BJ (cell line): ENCODE measurements at regions not wholly inside any gene's neighbourhood (a gene's known extent, or its start where the extent isn't known, plus 50 kb on each side); places are given as distances from the start of the nearest gene placed in this dataset.

Experiments
- CTCF ChIA-PET: fragments of 350-600 bp; formaldehyde crosslinking; extraction: SDS; loops from one replicate; lab custom pipeline; 2021; ENCODE audit warnings: antibody characterized with exemption, inconsistent platforms; lab: Yijun Ruan, JAX
- POLR2A ChIA-PET: fragments of 300-600 bp; sonication (Branson Sonifier 250); formaldehyde crosslinking; extraction: SDS; loops from one replicate; lab custom pipeline; 2021; ENCODE audit warnings: antibody characterized with exemption; lab: Charles Lee
- DNase-seq: peaks from one replicate; pipeline ENCODE4 v3.0.0-alpha.2; 2011; ENCODE audit warnings: low read depth
- H3K27me3 ChIP-seq: 2 replicates; pipeline ENCODE4 v1.6.0; 2011; ENCODE audit warnings: low read length; ENCODE audit not compliant: control insufficient read depth, insufficient read depth
- H3K36me3 ChIP-seq: 2 replicates; pipeline ENCODE4 v1.5.1; 2011; ENCODE audit warnings: low read length; ENCODE audit not compliant: control insufficient read depth, insufficient read depth
- H3K4me3 ChIP-seq: 2 replicates; pipeline ENCODE4 v1.5.1; 2011; ENCODE audit warnings: low read depth, mild to moderate bottlenecking, control low read depth, low read length
- CTCF ChIP-seq: IDR thresholded peaks from 2 replicates; pipeline ENCODE4 v1.5.1; 2011; ENCODE audit warnings: low read depth, mild to moderate bottlenecking, control low read depth, inconsistent platforms, low read length, moderate library complexity; ENCODE audit not compliant: insufficient read depth

- Histone ChIP-seq H3K36me3 (no peaks in the 10 kb centered on the region), H3K4me3 (no peak overlapping the region), H3K27me3 (peaks cover 2% of the 10 kb centered on the region)
- ChIA-PET CTCF (interaction anchor here (0.6 to 1.1 kb wide), 3 partner anchors 19 to 1319 kb away, joined by 3 to 4 read pairs (median 4); no protein-coding TSS in a partner anchor), POLR2A (no interaction called here)
- TF ChIP-seq CTCF: peak; percentile 28; the same call in 1 of the 2 replicates
- no peak for DNase-seq
Measured at GRCh38 chr12:115898670-115899069, 378.8 kb downstream of the MED13L start.

- DNase-seq: peak; percentile 46
- ChIA-PET POLR2A (no interaction called here), CTCF (interaction anchor here (1.1 kb wide), 1 partner anchor 49 kb away, joined by 4 read pairs; no protein-coding TSS in a partner anchor)
- Histone ChIP-seq H3K4me3 (no peak overlapping the region), H3K27me3 (peaks cover 2% of the 10 kb centered on the region), H3K36me3 (no peaks in the 10 kb centered on the region)
- TF ChIP-seq CTCF: no peak
Measured at GRCh38 chr12:115897729-115898128, 379.8 kb downstream of the MED13L start.

- no peak for DNase-seq
- Histone ChIP-seq H3K36me3 (no peaks in the 10 kb centered on the region), H3K4me3 (no peak overlapping the region), H3K27me3 (no peaks in the 10 kb centered on the region; the same call in 1 of the 2 replicates)
- ChIA-PET POLR2A (no interaction called here), CTCF (interaction anchor here (0.7 to 2.5 kb wide), 9 partner anchors 9 to 788 kb away, joined by 3 to 8 read pairs (median 3); no protein-coding TSS in a partner anchor)
- TF ChIP-seq CTCF: peak; percentile 47
Measured at GRCh38 chr12:115895247-115895646, 382.2 kb downstream of the MED13L start.

DNA sequence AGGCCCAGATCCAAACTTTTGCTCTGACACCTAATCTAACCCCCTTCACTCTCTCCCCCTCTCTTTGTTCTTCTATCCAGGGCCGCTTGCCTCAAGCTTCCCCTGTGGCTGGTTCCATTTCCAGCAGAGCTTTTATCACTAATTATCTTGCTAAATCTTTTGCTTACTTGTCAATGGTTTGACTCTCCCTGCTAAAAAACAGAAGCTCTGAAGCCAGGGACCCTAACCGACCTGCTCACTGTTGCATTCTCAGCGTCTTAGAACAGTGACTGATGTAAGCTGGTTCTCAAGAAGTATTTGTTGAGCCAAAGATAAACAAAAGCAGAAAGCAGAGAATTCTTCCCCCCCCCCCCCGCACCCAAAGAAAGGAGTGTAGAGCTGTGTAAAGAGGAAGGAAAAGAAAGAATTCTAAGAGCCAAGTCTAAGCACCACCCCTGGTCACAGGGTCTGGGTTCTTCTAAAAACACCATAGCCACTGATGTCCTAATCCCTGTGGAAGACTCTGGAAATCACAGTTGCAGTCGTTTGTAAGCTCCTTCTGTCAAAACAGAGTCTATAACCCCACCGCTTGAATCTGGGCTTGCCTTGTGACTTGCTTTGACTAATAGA, 385.8 kb downstream of the MED13L start:
- CTCF ChIA-PET: interaction anchor here (1.3 to 1.5 kb wide), 2 partner anchors 13 to 26 kb away, joined by 3 read pairs; no protein-coding TSS in a partner anchor
- TF ChIP-seq CTCF: no peak

GRCh38 chr12:115886666-115887065, 390.8 kb downstream of the MED13L start:
- Histone ChIP-seq H3K36me3 (no peaks in the 10 kb centered on the region), H3K27me3 (peaks cover 2% of the 10 kb centered on the region), H3K4me3 (no peak overlapping the region)
- TF ChIP-seq CTCF: no peak
- CTCF ChIA-PET: interaction anchor here (1.0 to 1.5 kb wide), 4 partner anchors 9 to 21 kb away, joined by 3 to 5 read pairs (median 4); no protein-coding TSS in a partner anchor
- POLR2A ChIA-PET: no interaction called here
- no peak for DNase-seq

More for the DNA sequence above, 385.8 kb downstream of the MED13L start:
- Histone ChIP-seq H3K36me3 (no peaks in the 10 kb centered on the region), H3K27me3 (no peaks in the 10 kb centered on the region; the same call in 1 of the 2 replicates), H3K4me3 (no peak overlapping the region)
- POLR2A ChIA-PET: no interaction called here
- DNase-seq: no peak
